GM23338 (cell line): ENCODE measurements at regions not wholly inside any gene's neighbourhood (a gene's known extent, or its start where the extent isn't known, plus 50 kb on each side); places are given as distances from the start of the nearest gene placed in this dataset.

Source experiments
- ATAC-seq: fragments of 200-7000 bp; cut with Tn5 transposase; 3 replicates; pipeline ENCODE4 v1.9.1; 2020
- DNase-seq: peaks from one replicate; pipeline ENCODE4 v3.0.0-alpha.2; 2015; ENCODE audit warnings: low spot score
- H2AFZ ChIP-seq: fragments of 200-600 bp; sonication (generic); 2 replicates; pipeline ENCODE4 v1.8.0; 2016; ENCODE audit warnings: antibody characterized with exemption, mild to moderate bottlenecking, moderate library complexity
- H3F3A ChIP-seq: fragments of 200-600 bp; sonication (generic); replicated peaks from 2 replicates; pipeline ENCODE4 v1.8.0; 2017; ENCODE audit warnings: antibody characterized with exemption, mixed run types, low read depth
- H3K27ac ChIP-seq: fragments of 200-600 bp; sonication (generic); 2 replicates; pipeline ENCODE4 v1.6.1; 2016; ENCODE audit warnings: low read depth
- H3K27me3 ChIP-seq: fragments of 200-600 bp; sonication (generic); 2 replicates; pipeline ENCODE4 v1.8.0; 2016; ENCODE audit warnings: mild to moderate bottlenecking, mixed run types, moderate library complexity; ENCODE audit not compliant: insufficient read depth
- H3K36me3 ChIP-seq: fragments of 200-600 bp; sonication (generic); 2 replicates; pipeline ENCODE4 v1.8.0; 2016; ENCODE audit warnings: mild to moderate bottlenecking; ENCODE audit not compliant: insufficient read depth
- H3K4me1 ChIP-seq: fragments of 200-600 bp; sonication (generic); 2 replicates; pipeline ENCODE4 v1.8.0; 2016; ENCODE audit warnings: mild to moderate bottlenecking, moderate library complexity; ENCODE audit not compliant: insufficient read depth
- H3K4me2 ChIP-seq: fragments of 200-600 bp; sonication (generic); 2 replicates; pipeline ENCODE4 v1.7.1; 2017; ENCODE audit warnings: mixed run types
- H3K4me3 ChIP-seq: fragments of 200-600 bp; sonication (generic); 2 replicates; pipeline ENCODE4 v1.6.1; 2016; ENCODE audit warnings: mixed run types
- H3K79me2 ChIP-seq: fragments of 200-600 bp; sonication (generic); replicated peaks from 2 replicates; pipeline ENCODE4 v1.8.0; 2017; ENCODE audit warnings: mild to moderate bottlenecking; ENCODE audit not compliant: insufficient read depth
- H3K9me2 ChIP-seq: fragments of 200-600 bp; sonication (generic); 2 replicates; pipeline ENCODE4 v1.8.0; 2017; ENCODE audit not compliant: insufficient read depth
- H4K20me1 ChIP-seq: fragments of 200-600 bp; sonication (generic); replicated peaks from 2 replicates; pipeline ENCODE4 v1.8.0; 2017; ENCODE audit warnings: mild to moderate bottlenecking; ENCODE audit not compliant: insufficient read depth
- H3K27ac Mint-ChIP-seq: 2 replicates; pipeline ENCODE4 v1.8.0; 2020; ENCODE audit warnings: inconsistent platforms, mild to moderate bottlenecking, moderate library complexity, mixed read lengths
- H3K27me3 Mint-ChIP-seq: 3 replicates; pipeline ENCODE4 v1.8.0; 2022; ENCODE audit warnings: low read depth, mild to moderate bottlenecking, moderate library complexity, mixed read lengths, inconsistent platforms; ENCODE audit not compliant: insufficient read depth, poor library complexity
- H3K36me3 Mint-ChIP-seq: 3 replicates; pipeline ENCODE4 v1.8.0; 2021; ENCODE audit warnings: low read depth, mild to moderate bottlenecking, inconsistent platforms, moderate library complexity, mixed read lengths
- H3K4me1 Mint-ChIP-seq: 3 replicates; pipeline ENCODE4 v1.8.0; 2020; ENCODE audit warnings: mild to moderate bottlenecking, inconsistent platforms, mixed read lengths
- H3K4me3 Mint-ChIP-seq: 3 replicates; pipeline ENCODE4 v1.8.0; 2021; ENCODE audit warnings: moderate library complexity, mild to moderate bottlenecking, inconsistent platforms, mixed read lengths
- H3K9me3 Mint-ChIP-seq: 3 replicates; pipeline ENCODE4 v1.8.0; 2020; ENCODE audit warnings: moderate library complexity, mild to moderate bottlenecking, inconsistent platforms, mixed read lengths
- CREB1 ChIP-seq: fragments of 250-450 bp; sonication (Bioruptor Pico); IDR thresholded peaks from 2 replicates; pipeline ENCODE4 v1.5.0; 2020; ENCODE audit warnings: low read depth, mild to moderate bottlenecking, moderate library complexity
- CTCF ChIP-seq, 2 experiments: fragments of 200-600 bp in 1 of 2; sonication (generic) in 1 of 2; conservative IDR thresholded peaks; 2 replicates each; pipeline versions ENCODE4 v1.5.1 to v1.6.1; 2016 to 2017; ENCODE audit warnings: antibody characterized with exemption in 2 of 2, low read depth in 2 of 2, mild to moderate bottlenecking in 2 of 2, moderate library complexity in 1 of 2
- ETS1 ChIP-seq: IDR thresholded peaks from 2 replicates; pipeline ENCODE4 v1.6.1; 2016; ENCODE audit warnings: antibody characterized with exemption
- EZH2 ChIP-seq: fragments of 200-600 bp; sonication (generic); IDR thresholded peaks from one replicate; pipeline ENCODE4 v1.8.0; 2017; ENCODE audit warnings: antibody characterized with exemption, mild to moderate bottlenecking, low read depth; ENCODE audit not compliant: unreplicated experiment
- JUNB ChIP-seq: IDR thresholded peaks from one replicate; pipeline ENCODE4 v1.6.1; 2016; ENCODE audit warnings: antibody characterized with exemption; ENCODE audit not compliant: unreplicated experiment
- POLR2AphosphoS5 ChIP-seq: IDR thresholded peaks from 2 replicates; pipeline ENCODE4 v1.6.1; 2016; ENCODE audit warnings: antibody characterized with exemption, low read depth
- REST ChIP-seq: IDR thresholded peaks from one replicate; pipeline ENCODE4 v1.6.1; 2018; ENCODE audit warnings: antibody characterized with exemption; ENCODE audit not compliant: unreplicated experiment
- STAT1 ChIP-seq: IDR thresholded peaks from one replicate; pipeline ENCODE4 v1.6.1; 2016; ENCODE audit warnings: antibody characterized with exemption; ENCODE audit not compliant: unreplicated experiment
- ZNF114 ChIP-seq: fragments of 250-450 bp; sonication (Bioruptor Pico); IDR thresholded peaks from 2 replicates; pipeline ENCODE4 v1.5.0; 2020; ENCODE audit warnings: mild to moderate bottlenecking, moderate library complexity
- ZNF331 ChIP-seq: fragments of 250-450 bp; sonication (Bioruptor Pico); IDR thresholded peaks from 2 replicates; pipeline ENCODE4 v1.5.0; 2020; ENCODE audit warnings: low read depth, mild to moderate bottlenecking, moderate library complexity
- ZNF462 ChIP-seq: fragments of 250-450 bp; sonication (Bioruptor Pico); IDR thresholded peaks from 2 replicates; pipeline ENCODE4 v1.5.0; 2020; ENCODE audit warnings: mild to moderate bottlenecking, moderate library complexity

- no peaks in the 10 kb centered on the region for H4K20me1 ChIP-seq
- peaks cover 13% of the 10 kb centered on the region for H3K4me1 ChIP-seq
- H3K27ac ChIP-seq: no peak overlapping the region
- no peaks in the 10 kb centered on the region for H3K79me2 ChIP-seq
- no peaks in the 10 kb centered on the region for H3K36me3 ChIP-seq
- Mint-ChIP-seq H3K9me3 (no peaks in the 10 kb centered on the region), H3K4me3 (no peak overlapping the region), H3K36me3 (no peaks in the 10 kb centered on the region), H3K4me1 (peaks cover 13% of the 10 kb centered on the region; the same call in 2 of the 3 replicates), H3K27ac (no peak overlapping the region), H3K27me3 (peaks cover 4% of the 10 kb centered on the region)
- no peaks in the 10 kb centered on the region for H3K27me3 ChIP-seq
- DNase-seq (peak; percentile 58), ATAC-seq (no peak; the same call in 2 of the 3 replicates)
- H3K9me2 ChIP-seq: no peaks in the 10 kb centered on the region; the same call in 1 of the 2 replicates
- H3K4me3 ChIP-seq: 0 out of 2 replicates have a peak overlapping the region, but pooled peaks have one; percentile 4
- peak overlapping the region; percentile 8; the same call in 1 of the 2 replicates for H3K4me2 ChIP-seq
- H2AFZ ChIP-seq: no peak overlapping the region
- H3F3A ChIP-seq: no peaks in the 10 kb centered on the region
- TF ChIP-seq EZH2 (no peak), CREB1 (CRISPR knock-in tag) (no peak), STAT1 (no peak), ETS1 (no peak), ZNF331 (CRISPR knock-in tag) (no peak), JUNB (no peak), POLR2AphosphoS5 (no peak), ZNF462 (CRISPR knock-in tag) (no peak), REST (no peak), ZNF114 (CRISPR knock-in tag) (no peak), CTCF (conservative IDR thresholded peaks at IDR 0.05; ENCODE audit: low read depth in 2 of 2) (no peak)
Observed at GRCh38 chr2:129174143-129174542, 805.3 kb upstream of the RAB6C start.
